ENCODE measurements at regions not wholly inside any gene's neighbourhood (a gene's known extent, or its start where the extent isn't known, plus 50 kb on each side); places are given as distances from the start of the nearest gene placed in this dataset.
"Not testable (repeated sequence)": the region's sequence is repeated elsewhere in the genome, so short reads cannot be mapped to it uniquely, and the experiment has no call there.

- not testable (repeated sequence) for DNase-seq
These were observed 814.8 kb downstream of the SEMA5A start for GRCh38 chr5:8731110-8731509.

- no peak for DNase-seq
These were observed 805.3 kb downstream of the SEMA5A start for GRCh38 chr5:8740595-8740994.

DNA sequence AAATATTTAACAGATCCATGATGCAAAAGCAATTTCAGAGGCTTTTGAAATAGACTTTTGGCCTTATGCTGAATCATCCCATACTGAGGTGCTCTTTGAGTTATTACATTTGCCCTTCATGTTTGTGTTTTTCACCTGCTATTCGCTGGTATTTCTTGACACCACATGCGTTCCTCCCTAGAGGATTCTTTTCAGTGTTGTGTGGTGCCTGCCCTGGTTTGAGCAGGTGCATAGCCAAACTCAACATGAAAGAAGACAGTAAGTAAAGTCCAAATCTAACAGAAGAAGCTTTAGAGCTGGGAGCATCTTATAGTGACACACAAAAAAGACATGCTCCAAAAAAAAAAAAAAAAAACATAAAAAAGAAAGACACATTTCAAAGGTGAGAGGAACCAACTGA lies 796.3 kb downstream of the SEMA5A start:
- no peak for DNase-seq

- no peak for DNase-seq
These were observed 795.8 kb downstream of the SEMA5A start for GRCh38 chr5:8750100-8750499.

DNA sequence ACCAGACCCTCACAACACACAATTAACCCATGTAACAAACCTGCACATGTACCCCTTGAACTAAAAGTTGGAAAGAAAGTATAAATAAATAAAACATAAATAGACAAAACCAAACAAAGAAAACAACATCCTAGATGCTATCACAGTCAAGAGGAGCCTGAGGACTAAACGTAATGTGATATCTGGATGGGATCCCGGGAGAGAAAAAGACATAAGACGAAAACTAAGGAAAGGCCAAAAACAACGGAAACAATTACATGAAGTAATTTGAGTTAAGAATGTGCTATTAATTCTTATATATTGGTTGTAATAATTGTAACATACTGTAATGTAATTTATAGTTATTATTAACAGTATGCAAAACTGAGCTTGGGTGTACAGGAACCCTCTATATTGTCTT lies 793.9 kb downstream of the SEMA5A start:
- no peak for DNase-seq

DNA sequence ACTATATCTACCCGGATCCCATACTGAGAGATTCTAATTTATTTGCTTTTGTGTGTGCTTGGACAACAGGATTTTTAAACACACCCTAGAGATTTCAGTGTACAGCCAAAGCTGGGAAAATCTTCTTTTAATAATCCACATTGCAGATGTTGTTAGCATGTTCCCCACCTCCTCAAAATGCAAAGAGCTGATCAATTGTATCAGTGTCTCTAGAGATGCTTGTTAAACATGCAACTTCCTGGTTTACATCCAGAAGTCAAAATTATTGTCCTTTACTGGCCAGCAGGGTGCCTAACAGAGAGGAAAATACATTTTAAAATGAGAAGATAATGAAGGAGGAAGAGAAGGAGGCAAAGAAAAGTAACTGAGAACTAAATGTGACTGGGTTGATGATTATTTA lies 793.3 kb downstream of the SEMA5A start:
- DNase-seq = no peak

- DNase-seq = no peak
These were observed 789.3 kb downstream of the SEMA5A start for GRCh38 chr5:8756498-8757084.

DNA sequence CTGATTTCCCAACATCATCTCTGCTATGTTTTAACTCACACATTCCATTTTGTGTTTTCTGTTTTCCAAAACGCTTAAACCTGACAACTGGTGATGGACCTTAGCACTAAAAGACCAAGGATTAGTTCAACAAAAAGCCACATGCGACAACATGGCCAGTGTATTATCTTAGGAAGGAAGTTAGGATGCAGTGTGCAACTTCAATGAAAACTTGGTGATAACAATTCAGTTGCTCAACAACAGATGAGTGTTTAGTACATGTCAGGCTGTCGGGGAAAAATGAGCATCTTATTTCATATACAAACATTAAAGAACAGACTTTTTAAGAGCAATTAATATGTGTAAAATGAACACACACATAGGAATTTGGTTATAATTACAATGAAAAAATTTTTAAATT lies 780.0 kb downstream of the SEMA5A start:
- no peak for DNase-seq

DNA sequence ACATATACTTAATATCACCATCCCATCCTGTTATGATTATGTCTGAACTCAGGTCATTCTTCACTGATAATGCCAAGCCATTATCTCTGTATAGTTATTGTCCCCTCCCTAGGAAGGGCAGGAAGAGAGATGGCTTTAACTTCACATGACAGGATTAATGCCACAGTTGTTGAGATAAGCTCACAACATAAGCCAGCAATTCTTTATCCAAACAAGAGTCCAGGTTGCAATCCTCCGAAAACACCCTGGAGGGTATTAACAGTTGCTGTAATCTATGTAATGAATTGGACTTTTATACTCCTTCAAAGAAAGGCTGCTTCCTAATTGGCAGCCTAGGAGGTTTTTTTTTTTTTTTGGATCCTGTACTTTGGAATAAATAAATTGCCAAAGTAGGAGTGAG lies 779.4 kb downstream of the SEMA5A start:
- DNase-seq = no peak

DNA sequence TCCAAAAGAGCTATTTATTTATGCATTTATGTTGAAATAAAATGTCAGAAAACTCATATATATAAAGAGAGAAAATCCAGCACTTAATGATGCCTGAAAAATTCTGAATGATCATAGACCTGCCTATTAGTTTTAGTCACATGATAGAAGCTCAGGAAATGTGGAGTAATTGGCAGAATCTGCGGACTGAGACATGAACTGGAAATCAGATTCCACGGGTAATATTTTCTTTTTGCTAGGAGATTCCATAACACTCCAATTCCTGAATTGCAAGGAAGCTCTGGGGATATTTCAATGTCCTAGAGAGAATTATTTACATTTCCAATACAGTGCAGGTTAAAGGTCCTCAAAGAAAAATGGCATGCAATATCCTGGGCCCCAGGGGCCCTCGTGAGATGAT lies 778.8 kb downstream of the SEMA5A start:
- DNase-seq = no peak

DNA sequence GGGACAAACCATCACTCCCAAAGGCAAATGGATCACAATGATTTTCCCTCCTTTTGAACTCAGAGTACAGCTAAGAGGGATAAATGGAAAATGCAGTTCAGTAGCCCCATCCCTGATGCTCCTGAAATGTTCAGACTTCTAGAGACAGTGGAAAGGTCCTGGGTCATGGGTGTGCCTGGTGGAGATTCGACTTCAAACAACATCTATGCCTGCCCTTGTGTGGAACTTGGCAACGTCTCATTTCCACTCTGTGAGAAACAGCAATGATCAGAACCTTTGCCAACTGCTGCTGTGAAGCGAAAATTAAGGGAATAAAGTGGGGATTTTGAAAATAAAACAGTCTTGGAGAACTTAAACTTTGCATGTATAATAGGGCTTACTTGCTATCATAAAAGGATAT lies 778.1 kb downstream of the SEMA5A start:
- DNase-seq = no peak

DNA sequence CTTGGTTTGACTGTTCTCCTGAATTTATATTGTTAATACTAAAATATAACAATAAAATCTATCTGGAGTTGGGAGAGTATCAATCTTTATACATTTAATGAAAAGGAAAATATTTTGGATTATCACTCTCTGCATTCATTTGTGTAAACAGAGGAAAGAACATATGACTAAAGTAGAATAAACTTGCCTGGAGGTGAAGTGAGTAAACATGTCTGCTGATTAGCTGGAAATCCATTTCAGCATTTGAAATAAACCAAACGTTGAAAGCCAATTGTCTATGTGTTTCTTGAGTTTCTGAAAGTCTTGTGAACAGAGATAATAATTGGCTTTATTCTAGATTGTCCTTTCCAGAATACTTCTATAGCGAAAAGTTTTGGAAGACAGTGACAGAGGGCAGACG lies 776.2 kb downstream of the SEMA5A start:
- no peak for DNase-seq

DNA sequence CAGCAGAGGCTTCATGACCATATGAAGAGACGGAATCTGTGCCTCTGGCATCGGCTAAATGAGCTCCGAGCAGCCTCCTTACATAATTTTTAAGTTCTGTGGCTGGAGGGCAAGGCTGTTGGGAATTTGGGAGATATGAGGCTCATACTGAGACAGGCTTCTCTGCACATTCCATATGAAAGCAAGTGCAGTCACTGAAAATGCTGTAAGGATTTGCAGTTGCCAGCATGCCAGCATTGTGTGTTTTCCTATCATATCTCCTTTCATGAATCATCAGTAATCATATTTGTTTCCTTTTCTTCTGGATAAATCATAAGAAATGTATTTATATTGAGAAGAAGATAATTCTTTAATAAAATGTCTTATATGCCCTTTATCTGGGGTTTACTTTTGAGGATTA lies 775.4 kb downstream of the SEMA5A start:
- DNase-seq = no peak

GRCh38 chr5:8773046-8773615 lies 772.7 kb downstream of the SEMA5A start:
- DNase-seq = no peak

DNA sequence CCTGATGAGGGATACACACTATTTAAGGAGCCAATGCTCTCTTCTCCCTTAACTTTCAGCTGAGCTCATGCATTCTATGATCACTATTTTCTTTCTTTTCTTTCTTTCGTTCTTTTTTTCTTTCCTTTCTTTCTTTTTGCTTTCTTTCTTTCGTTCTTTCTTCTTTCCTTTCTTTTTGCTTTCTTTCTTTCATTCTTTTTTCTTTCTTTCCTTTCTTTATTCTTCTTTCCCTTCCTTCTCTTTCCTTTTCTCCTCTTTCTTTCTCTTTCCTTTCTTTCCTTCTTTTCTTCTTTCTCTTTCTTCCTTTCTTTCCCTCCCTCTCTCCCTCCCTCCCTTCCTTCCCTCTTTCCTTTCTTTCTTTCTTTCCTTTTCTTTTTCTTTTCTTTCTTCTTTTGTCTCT lies 761.2 kb downstream of the SEMA5A start:
- DNase-seq = no peak

DNA sequence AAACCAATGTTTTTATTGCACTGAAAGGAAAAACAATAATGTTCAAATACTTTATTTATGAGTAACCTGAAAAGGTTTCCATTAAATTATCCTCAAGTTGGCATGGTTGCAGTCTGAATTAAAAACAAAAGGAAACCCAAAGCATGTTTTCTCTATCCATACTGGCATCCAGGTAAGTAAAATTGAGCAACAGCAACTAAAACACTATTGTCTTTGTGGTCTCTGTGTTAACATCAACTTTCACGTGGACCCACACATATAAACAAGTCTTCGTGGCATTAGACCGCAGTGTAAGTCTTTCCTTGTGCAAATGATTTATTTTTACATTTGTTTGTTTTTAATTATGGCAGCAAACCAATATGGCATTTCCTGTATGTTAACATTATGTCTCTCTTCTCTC lies 757.6 kb downstream of the SEMA5A start:
- DNase-seq = no peak

DNA sequence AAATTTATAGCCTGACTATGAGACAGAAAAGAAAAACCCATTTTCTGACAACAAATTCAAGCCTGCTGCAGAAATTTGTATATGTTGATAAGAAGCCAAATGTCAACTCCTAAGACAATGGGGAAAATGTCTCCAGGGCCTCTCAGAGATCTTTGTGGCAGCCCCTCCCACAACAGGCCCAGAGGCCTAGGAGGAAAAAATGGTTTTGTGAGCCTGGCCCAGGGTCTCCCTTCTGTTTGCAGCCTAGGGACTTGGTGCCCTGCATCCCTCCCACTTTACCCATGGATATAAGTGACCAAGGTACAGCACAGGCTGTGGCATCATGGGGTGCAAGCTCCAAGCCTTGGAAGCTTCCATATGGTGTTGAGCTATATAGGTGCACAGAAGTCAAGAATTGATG lies 740.2 kb downstream of the SEMA5A start:
- no peak for DNase-seq

- DNase-seq = no peak
These were observed 738.2 kb downstream of the SEMA5A start for GRCh38 chr5:8807636-8808035.

DNA sequence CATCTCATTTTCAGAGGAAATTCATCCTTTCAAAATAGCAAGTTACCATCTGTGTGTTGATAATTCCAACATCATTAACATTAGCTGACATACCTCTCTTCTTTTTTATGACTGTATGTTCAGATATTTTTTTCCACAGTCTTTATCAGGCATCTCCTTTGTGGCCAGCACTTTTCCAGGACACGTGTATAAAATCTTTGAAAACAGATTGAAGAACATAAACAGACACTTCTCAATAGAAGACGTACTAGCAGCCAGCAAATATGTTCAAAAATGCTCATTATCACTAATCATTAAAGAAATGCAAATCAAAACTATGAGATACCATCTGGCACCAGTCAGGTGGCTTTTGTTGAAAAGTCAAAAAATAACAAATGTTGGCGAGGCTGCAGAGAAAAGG lies 734.3 kb downstream of the SEMA5A start:
- DNase-seq = no peak

DNA sequence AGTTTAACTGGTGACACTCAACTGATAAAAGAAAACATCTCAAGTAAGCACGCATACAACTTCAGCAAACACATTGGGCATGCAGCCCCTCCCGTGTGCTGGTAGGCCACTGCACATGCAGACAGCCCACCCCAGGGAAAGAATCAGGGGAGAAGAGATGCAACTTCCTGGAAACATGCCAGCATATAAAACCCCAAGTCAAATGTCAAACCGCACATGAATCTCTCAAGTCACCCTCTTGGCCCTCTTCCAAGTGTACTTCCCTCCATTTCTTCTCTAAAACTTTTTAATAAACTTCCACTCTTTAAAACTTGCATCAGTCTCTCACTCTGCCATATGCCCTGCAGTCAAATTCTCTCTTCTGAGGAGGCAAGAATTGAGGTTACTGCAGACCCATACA lies 732.7 kb downstream of the SEMA5A start:
- no peak for DNase-seq

GRCh38 chr5:8814105-8814504 lies 731.8 kb downstream of the SEMA5A start:
- no peak for DNase-seq

DNA sequence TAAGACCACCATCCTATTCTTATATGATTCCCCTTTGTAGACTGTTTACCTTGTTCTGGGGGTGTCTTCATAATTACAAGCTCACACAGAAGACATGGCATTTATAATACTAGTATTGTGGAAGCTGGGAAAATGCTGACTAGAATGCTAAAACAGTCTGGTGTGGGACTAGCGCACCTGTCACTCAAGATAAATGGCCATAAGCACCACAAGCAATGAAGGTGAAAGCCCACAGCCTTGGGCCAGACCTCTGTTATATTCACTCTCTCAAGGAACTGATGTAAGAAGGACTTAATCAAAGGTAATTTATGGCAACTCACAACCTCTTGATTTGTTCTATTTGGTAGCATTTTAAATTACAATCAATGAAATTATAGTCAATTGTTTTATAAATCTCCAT lies 721.5 kb downstream of the SEMA5A start:
- DNase-seq = no peak

- DNase-seq = no peak
These were observed 720.6 kb downstream of the SEMA5A start for GRCh38 chr5:8825139-8825757.

GRCh38 chr5:8826508-8826907 lies 719.4 kb downstream of the SEMA5A start:
- DNase-seq = no peak

- no peak for DNase-seq
These were observed 718.2 kb downstream of the SEMA5A start for GRCh38 chr5:8827696-8828095.

Measured in SIG-M5 (cell line).